C4-2B (cell line): ENCODE measurements at regions not wholly inside any gene's neighbourhood (a gene's known extent, or its start where the extent isn't known, plus 50 kb on each side); places are given as distances from the start of the nearest gene placed in this dataset.

Source experiments
- ZFX ChIP-seq: fragments of 450-650 bp; IDR thresholded peaks from 2 replicates; pipeline ENCODE4 v1.6.1; 2017
- TF ChIP-seq, protein P1 (sequence below): fragments of 450-650 bp; conservative IDR thresholded peaks from 2 replicates; pipeline ENCODE4 v1.5.1; 2017; ENCODE audit warnings: mild to moderate bottlenecking

DNA sequence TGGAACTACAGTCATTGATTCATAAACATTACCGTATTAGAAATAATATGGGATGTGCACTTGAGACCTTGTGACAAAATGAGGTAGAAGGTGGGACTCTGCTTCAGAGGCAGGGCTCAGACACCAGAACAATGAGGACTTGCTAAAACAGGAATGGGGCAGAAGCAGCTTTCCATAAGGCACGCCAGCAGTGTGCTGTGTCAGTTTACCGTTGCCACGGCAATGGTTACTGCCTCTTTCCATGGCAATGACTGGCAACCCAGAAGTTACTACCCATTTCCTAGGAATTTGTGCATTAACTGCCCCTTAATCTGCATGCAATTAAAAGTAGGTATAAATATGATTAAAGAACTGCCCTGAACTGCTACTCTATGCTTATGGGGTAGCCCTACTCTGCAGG, 169.0 kb downstream of the CHRM3 start:
- TF ChIP-seq, protein P1, sequence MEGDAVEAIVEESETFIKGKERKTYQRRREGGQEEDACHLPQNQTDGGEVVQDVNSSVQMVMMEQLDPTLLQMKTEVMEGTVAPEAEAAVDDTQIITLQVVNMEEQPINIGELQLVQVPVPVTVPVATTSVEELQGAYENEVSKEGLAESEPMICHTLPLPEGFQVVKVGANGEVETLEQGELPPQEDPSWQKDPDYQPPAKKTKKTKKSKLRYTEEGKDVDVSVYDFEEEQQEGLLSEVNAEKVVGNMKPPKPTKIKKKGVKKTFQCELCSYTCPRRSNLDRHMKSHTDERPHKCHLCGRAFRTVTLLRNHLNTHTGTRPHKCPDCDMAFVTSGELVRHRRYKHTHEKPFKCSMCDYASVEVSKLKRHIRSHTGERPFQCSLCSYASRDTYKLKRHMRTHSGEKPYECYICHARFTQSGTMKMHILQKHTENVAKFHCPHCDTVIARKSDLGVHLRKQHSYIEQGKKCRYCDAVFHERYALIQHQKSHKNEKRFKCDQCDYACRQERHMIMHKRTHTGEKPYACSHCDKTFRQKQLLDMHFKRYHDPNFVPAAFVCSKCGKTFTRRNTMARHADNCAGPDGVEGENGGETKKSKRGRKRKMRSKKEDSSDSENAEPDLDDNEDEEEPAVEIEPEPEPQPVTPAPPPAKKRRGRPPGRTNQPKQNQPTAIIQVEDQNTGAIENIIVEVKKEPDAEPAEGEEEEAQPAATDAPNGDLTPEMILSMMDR, result no peak
- TF ChIP-seq ZFX, result no peak
